ENCODE measurements at regions not wholly inside any gene's neighbourhood (a gene's known extent, or its start where the extent isn't known, plus 50 kb on each side); places are given as distances from the start of the nearest gene placed in this dataset.

DNA sequence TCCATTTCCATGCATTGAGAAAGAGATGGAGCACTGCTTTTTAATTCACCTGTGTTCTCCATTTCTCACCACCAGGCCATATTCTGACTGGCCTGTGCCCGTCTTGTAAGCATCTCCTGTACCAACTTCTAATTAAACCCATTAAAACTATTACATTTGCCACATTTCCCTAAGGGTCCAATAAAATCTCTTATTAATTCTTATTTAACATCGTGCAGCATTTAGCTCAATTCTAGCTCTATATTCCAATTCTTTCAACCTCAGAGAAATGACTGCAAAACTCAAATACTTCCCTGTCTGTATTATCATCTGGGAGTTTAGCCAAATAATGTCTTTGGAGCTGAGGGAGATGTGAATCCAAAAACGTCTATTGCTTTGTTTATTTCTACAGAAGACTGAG lies 495.4 kb upstream of the TMEM132C start:
- ChIA-PET CTCF (no interaction called here), POLR2A (no interaction called here)
- no peaks in the 10 kb centered on the region for H3K27me3 Mint-ChIP-seq
- ATAC-seq (ENCODE audit: low read depth) (no peak), DNase-seq (no peak)
- peaks cover 5% of the 10 kb centered on the region for H3K9me3 Mint-ChIP-seq
- H3K4me3 Mint-ChIP-seq = no peak overlapping the region
- TF ChIP-seq, protein P1, sequence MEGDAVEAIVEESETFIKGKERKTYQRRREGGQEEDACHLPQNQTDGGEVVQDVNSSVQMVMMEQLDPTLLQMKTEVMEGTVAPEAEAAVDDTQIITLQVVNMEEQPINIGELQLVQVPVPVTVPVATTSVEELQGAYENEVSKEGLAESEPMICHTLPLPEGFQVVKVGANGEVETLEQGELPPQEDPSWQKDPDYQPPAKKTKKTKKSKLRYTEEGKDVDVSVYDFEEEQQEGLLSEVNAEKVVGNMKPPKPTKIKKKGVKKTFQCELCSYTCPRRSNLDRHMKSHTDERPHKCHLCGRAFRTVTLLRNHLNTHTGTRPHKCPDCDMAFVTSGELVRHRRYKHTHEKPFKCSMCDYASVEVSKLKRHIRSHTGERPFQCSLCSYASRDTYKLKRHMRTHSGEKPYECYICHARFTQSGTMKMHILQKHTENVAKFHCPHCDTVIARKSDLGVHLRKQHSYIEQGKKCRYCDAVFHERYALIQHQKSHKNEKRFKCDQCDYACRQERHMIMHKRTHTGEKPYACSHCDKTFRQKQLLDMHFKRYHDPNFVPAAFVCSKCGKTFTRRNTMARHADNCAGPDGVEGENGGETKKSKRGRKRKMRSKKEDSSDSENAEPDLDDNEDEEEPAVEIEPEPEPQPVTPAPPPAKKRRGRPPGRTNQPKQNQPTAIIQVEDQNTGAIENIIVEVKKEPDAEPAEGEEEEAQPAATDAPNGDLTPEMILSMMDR (IDR thresholded peaks at IDR 0.05) = no peak
- H3K36me3 Mint-ChIP-seq (ENCODE audit: low read depth) = no peaks in the 10 kb centered on the region
- no peak overlapping the region for H3K27ac Mint-ChIP-seq
- intact Hi-C loops (cut with micrococcal nuclease) = no loop called here
- no peaks in the 10 kb centered on the region for H3K4me1 Mint-ChIP-seq

DNA sequence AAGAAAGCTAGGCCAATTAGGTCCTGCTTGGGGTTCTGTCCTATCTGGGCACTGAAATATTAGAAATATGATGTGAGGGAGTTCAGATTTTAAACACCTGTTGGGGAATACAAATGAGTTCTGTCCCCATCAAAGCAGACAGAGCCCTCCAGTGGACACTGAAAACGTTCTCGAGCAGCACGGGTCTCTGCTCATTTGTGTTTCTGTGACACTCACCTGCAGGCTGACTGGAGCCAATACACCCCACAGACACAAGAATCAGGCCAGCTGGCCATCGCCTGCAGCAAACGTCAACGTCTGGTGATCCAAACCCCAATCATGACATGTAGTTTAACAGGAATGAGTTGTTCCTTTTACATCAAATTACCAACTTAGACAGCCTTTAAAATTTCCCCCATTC lies 493.4 kb upstream of the TMEM132C start:
- intact Hi-C loops (cut with micrococcal nuclease) = no loop called here
- Mint-ChIP-seq H3K4me1 (no peaks in the 10 kb centered on the region), H3K9me3 (peaks cover 7% of the 10 kb centered on the region), H3K4me3 (no peak overlapping the region), H3K27me3 (no peaks in the 10 kb centered on the region), H3K27ac (no peak overlapping the region), H3K36me3 (ENCODE audit: low read depth) (no peaks in the 10 kb centered on the region)
- DNase-seq (no peak), ATAC-seq (ENCODE audit: low read depth) (no peak)
- TF ChIP-seq, protein P1 (IDR thresholded peaks at IDR 0.05) = no peak
- POLR2A ChIA-PET = no interaction called here
- CTCF ChIA-PET = no interaction called here

DNA sequence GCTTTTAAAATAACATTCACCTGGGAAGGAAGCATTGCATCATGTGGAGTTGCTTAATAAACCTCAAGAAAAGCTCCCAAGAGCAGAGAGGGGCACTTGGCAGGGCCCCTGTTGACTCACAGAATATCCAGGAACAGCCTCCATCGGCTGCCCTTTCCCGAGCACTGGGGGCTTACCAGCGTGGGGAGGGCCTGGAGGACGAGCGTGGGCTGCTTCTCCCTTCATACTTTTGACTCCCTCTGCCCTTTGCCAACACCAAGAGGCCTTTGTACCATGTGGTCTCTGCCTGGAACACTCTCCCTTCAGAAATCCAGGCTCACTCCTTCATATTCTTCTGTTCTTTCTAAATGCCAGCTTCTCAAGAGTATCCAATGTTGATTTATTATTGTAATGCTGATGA lies 492.1 kb upstream of the TMEM132C start:
- intact Hi-C loops (cut with micrococcal nuclease) = no loop called here
- Mint-ChIP-seq H3K9me3 (peaks cover 7% of the 10 kb centered on the region), H3K36me3 (ENCODE audit: low read depth) (no peaks in the 10 kb centered on the region), H3K4me1 (no peaks in the 10 kb centered on the region), H3K4me3 (no peak overlapping the region), H3K27me3 (no peaks in the 10 kb centered on the region), H3K27ac (no peak overlapping the region)
- TF ChIP-seq, protein P1 (IDR thresholded peaks at IDR 0.05) = no peak
- ATAC-seq (ENCODE audit: low read depth) (no peak), DNase-seq (no peak)
- ChIA-PET CTCF (no interaction called here), POLR2A (no interaction called here)

DNA sequence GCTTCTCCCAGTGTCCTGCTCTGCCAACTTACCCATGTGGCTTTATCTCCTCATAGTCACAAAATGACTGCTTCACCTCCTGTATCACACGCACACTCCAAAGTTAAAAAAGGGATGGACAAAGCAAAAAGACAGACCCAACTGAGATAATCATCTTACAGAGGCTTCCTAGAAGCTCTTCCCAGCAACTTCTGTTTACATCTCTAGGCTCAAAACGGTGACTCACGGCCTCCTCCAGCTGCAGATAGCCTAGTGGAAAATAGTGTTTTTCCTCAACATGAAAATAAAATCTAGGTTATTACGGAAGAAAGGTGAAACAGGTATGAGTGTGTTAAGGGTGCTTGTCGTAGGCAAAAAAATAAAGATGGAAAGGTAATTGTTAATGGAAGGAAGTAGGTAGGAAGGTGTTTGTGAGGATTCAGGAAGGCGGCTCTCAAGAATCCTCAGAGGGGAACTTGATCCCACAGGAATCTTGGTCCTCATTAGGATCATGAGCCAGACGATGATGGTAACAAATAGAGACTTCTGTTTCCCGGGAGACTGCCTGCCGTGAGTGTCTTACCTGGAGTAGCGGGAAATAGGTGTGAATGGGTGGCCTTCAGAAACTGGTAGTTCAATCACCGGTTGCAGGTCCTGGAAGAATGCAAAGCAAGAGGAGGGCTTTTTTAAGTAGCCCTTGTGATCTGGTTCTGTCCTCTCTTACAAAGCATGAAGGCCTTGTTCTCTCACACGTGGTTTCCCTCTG lies 487.5 kb upstream of the TMEM132C start:
- Mint-ChIP-seq H3K4me1 (no peaks in the 10 kb centered on the region), H3K27me3 (no peaks in the 10 kb centered on the region), H3K9me3 (peaks cover 6% of the 10 kb centered on the region), H3K4me3 (no peak overlapping the region), H3K27ac (no peak overlapping the region), H3K36me3 (ENCODE audit: low read depth) (no peaks in the 10 kb centered on the region)
- ATAC-seq (ENCODE audit: low read depth) = no peak
- ChIA-PET POLR2A (no interaction called here), CTCF (no interaction called here)
- DNase-seq = no peak
- TF ChIP-seq, protein P1 (IDR thresholded peaks at IDR 0.05) = no peak
- intact Hi-C loops (cut with micrococcal nuclease) = no loop called here

DNA sequence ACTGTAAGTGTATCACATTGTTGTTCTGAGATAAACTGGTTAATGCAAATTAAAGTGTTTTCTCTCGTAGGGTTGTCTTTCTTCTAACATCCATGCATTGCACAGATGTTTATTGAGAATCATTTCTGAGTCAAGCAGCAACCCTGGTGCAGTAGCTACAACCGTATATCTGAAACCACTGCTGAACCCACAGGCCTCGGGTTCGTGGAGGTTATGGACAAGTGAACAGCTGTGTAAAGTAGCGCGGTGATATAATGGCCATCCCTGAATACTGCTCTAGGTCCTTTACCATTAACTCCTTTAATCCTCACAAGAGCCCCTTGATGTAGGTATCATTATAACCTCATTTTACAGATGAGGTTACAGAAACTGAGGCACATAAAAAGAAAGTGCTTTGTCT lies 486.1 kb upstream of the TMEM132C start:
- Mint-ChIP-seq H3K4me1 (no peaks in the 10 kb centered on the region), H3K36me3 (ENCODE audit: low read depth) (no peaks in the 10 kb centered on the region), H3K4me3 (no peak overlapping the region), H3K27me3 (no peaks in the 10 kb centered on the region), H3K27ac (no peak overlapping the region), H3K9me3 (peaks cover 6% of the 10 kb centered on the region)
- no peak for DNase-seq
- ChIA-PET CTCF (interaction anchor here (1.0 kb wide), 1 partner anchor 103 kb away, joined by 3 read pairs; no protein-coding TSS in a partner anchor), POLR2A (no interaction called here)
- TF ChIP-seq, protein P1 (IDR thresholded peaks at IDR 0.05) = no peak
- intact Hi-C loops (cut with micrococcal nuclease) = no loop called here
- ATAC-seq (ENCODE audit: low read depth) = no peak

Data from activated B cell treated with CpG ODN at 0.5 μM for 24 hours (primary cell).